Memory B cell (primary cell): ENCODE measurements at regions not wholly inside any gene's neighbourhood (a gene's known extent, or its start where the extent isn't known, plus 50 kb on each side); places are given as distances from the start of the nearest gene placed in this dataset.

Source experiments
- ATAC-seq: fragments of 150-1000 bp; cut with Tn5 transposase; 2 replicates; pipeline ENCODE4 v1.10.0; 2021; ENCODE audit warnings: low read depth, mild to moderate bottlenecking, moderate library complexity
- DNase-seq, 2 donors: peaks; one replicate each; pipeline ENCODE4 v3.0.0; 2022; ENCODE audit warnings: low spot score in 2 of 2
- H3K27ac Mint-ChIP-seq: one replicate; pipeline ENCODE4 v1.8.0; 2022; ENCODE audit warnings: mild to moderate bottlenecking, moderate library complexity, mixed read lengths
- H3K27me3 Mint-ChIP-seq: one replicate; pipeline ENCODE4 v1.8.0; 2022; ENCODE audit warnings: mixed read lengths
- H3K36me3 Mint-ChIP-seq: one replicate; pipeline ENCODE4 v1.8.0; 2022; ENCODE audit warnings: mild to moderate bottlenecking, mixed read lengths
- H3K4me1 Mint-ChIP-seq: one replicate; pipeline ENCODE4 v1.8.0; 2022; ENCODE audit warnings: mixed read lengths
- H3K4me3 Mint-ChIP-seq: one replicate; pipeline ENCODE4 v1.8.0; 2022; ENCODE audit warnings: mild to moderate bottlenecking, moderate library complexity, mixed read lengths
- H3K9me3 Mint-ChIP-seq: one replicate; pipeline ENCODE4 v1.8.0; 2022; ENCODE audit warnings: mixed read lengths

GRCh38 chr11:86129740-86130540, 61.1 kb upstream of the PICALM start:
- no peak overlapping the region for H3K4me3 Mint-ChIP-seq
- H3K9me3 Mint-ChIP-seq, result no peaks in the 10 kb centered on the region
- H3K4me1 Mint-ChIP-seq, result no peaks in the 10 kb centered on the region
- DNase-seq, result no peak
- ATAC-seq, result no peak
- H3K27ac Mint-ChIP-seq, result no peak overlapping the region
- H3K27me3 Mint-ChIP-seq, result no peaks in the 10 kb centered on the region
- no peaks in the 10 kb centered on the region for H3K36me3 Mint-ChIP-seq

- no peaks in the 10 kb centered on the region for H3K9me3 Mint-ChIP-seq
- H3K27me3 Mint-ChIP-seq, result no peaks in the 10 kb centered on the region
- H3K4me3 Mint-ChIP-seq, result no peak overlapping the region
- H3K36me3 Mint-ChIP-seq, result no peaks in the 10 kb centered on the region
- DNase-seq, result no peak
- no peaks in the 10 kb centered on the region for H3K4me1 Mint-ChIP-seq
- no peak for ATAC-seq
- no peak overlapping the region for H3K27ac Mint-ChIP-seq
These were observed 60.0 kb upstream of the PICALM start for GRCh38 chr11:86128914-86129313.

GRCh38 chr11:86126862-86127261, 58.0 kb upstream of the PICALM start:
- Mint-ChIP-seq H3K36me3 (no peaks in the 10 kb centered on the region), H3K27ac (no peak overlapping the region), H3K4me3 (no peak overlapping the region), H3K4me1 (no peaks in the 10 kb centered on the region), H3K9me3 (no peaks in the 10 kb centered on the region), H3K27me3 (no peaks in the 10 kb centered on the region)
- DNase-seq, result no peak
- no peak for ATAC-seq

GRCh38 chr11:86124251-86125233, 55.7 kb upstream of the PICALM start:
- H3K9me3 Mint-ChIP-seq, result no peaks in the 10 kb centered on the region
- H3K27ac Mint-ChIP-seq, result no peak overlapping the region
- ATAC-seq (no peak), DNase-seq (no peak)
- H3K4me3 Mint-ChIP-seq, result no peak overlapping the region
- H3K27me3 Mint-ChIP-seq, result peaks cover 2% of the 10 kb centered on the region
- no peaks in the 10 kb centered on the region for H3K36me3 Mint-ChIP-seq
- no peaks in the 10 kb centered on the region for H3K4me1 Mint-ChIP-seq

- Mint-ChIP-seq H3K36me3 (no peaks in the 10 kb centered on the region), H3K27me3 (peaks cover 2% of the 10 kb centered on the region), H3K27ac (no peak overlapping the region), H3K4me3 (no peak overlapping the region), H3K9me3 (no peaks in the 10 kb centered on the region), H3K4me1 (no peaks in the 10 kb centered on the region)
- DNase-seq (no peak), ATAC-seq (no peak)
These were observed 53.9 kb upstream of the PICALM start for GRCh38 chr11:86122773-86123172.

GRCh38 chr11:86120807-86121206, 51.9 kb upstream of the PICALM start:
- DNase-seq, result no peak
- no peak for ATAC-seq
- H3K27me3 Mint-ChIP-seq, result peaks cover 2% of the 10 kb centered on the region
- no peak overlapping the region for H3K27ac Mint-ChIP-seq
- H3K9me3 Mint-ChIP-seq, result no peaks in the 10 kb centered on the region
- H3K4me1 Mint-ChIP-seq, result peaks cover 14% of the 10 kb centered on the region
- H3K4me3 Mint-ChIP-seq, result no peak overlapping the region
- no peaks in the 10 kb centered on the region for H3K36me3 Mint-ChIP-seq

DNA sequence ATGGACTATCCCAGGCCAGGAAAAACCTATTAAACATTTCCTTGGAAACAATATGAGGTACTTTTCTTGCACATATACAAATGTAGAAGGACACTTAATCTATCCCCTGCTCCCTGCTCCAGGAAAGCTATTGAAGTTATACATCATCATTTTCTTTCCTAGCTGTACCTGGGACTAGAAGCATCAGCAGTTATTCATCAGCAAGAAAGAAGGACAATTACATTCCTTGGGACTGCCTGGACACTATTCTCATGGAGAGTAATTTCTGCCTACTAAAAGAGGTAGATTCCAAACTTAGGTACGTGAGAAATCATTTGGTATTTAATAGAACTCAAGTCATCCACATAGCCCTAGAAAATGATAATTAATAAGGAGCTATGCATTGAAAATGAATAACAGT, 51.0 kb upstream of the PICALM start:
- Mint-ChIP-seq H3K27me3 (peaks cover 2% of the 10 kb centered on the region), H3K4me3 (no peak overlapping the region), H3K36me3 (no peaks in the 10 kb centered on the region), H3K9me3 (no peaks in the 10 kb centered on the region), H3K27ac (no peak overlapping the region), H3K4me1 (peaks cover 19% of the 10 kb centered on the region)
- DNase-seq (no peak), ATAC-seq (no peak)

- H3K4me3 Mint-ChIP-seq, result no peak overlapping the region
- peaks cover 2% of the 10 kb centered on the region for H3K27me3 Mint-ChIP-seq
- H3K27ac Mint-ChIP-seq, result no peak overlapping the region
- H3K9me3 Mint-ChIP-seq, result no peaks in the 10 kb centered on the region
- peaks cover 19% of the 10 kb centered on the region for H3K4me1 Mint-ChIP-seq
- DNase-seq, result no peak
- no peak for ATAC-seq
- no peaks in the 10 kb centered on the region for H3K36me3 Mint-ChIP-seq
These were observed 50.2 kb upstream of the PICALM start for GRCh38 chr11:86119077-86119476.
